ENCODE measurements at regions not wholly inside any gene's neighbourhood (a gene's known extent, or its start where the extent isn't known, plus 50 kb on each side); places are given as distances from the start of the nearest gene placed in this dataset.

- no peak for DNase-seq
- H3K36me3 ChIP-seq (ENCODE audit: control insufficient read depth, insufficient read depth, low read length) = no peaks in the 10 kb centered on the region
- H3K4me1 ChIP-seq (ENCODE audit: control insufficient read depth, insufficient read depth, low read length) = no peaks in the 10 kb centered on the region
- no peak overlapping the region for H3K27ac ChIP-seq (ENCODE audit: low read length)
- 100% methylated on average over 1 of the region's 11 CpGs for WGBS (ENCODE audit: insufficient coverage, low lambda C conversion rate)
- H3K27me3 ChIP-seq (ENCODE audit: control insufficient read depth, insufficient read depth, low read length) = no peaks in the 10 kb centered on the region
- H3K4me3 ChIP-seq (ENCODE audit: low read length) = no peak overlapping the region
- H3K9me3 ChIP-seq (ENCODE audit: control insufficient read depth, low read depth, low read length) = no peaks in the 10 kb centered on the region
Observed at GRCh38 chr2:236632295-236633218, 62.9 kb downstream of the ACKR3 start.

- Histone ChIP-seq H3K9me3 (ENCODE audit: control insufficient read depth, low read depth, low read length) (no peaks in the 10 kb centered on the region), H3K27ac (ENCODE audit: low read length) (no peak overlapping the region), H3K4me1 (ENCODE audit: control insufficient read depth, insufficient read depth, low read length) (no peaks in the 10 kb centered on the region), H3K4me3 (ENCODE audit: low read length) (no peak overlapping the region), H3K36me3 (ENCODE audit: control insufficient read depth, insufficient read depth, low read length) (no peaks in the 10 kb centered on the region), H3K27me3 (ENCODE audit: control insufficient read depth, insufficient read depth, low read length) (no peaks in the 10 kb centered on the region)
- no peak for DNase-seq
- no CpG with 5 or more reads among the region's 5 CpGs for WGBS (ENCODE audit: insufficient coverage, low lambda C conversion rate)
Observed at GRCh38 chr2:236633219-236633570, 63.6 kb downstream of the ACKR3 start.

- Histone ChIP-seq H3K36me3 (ENCODE audit: control insufficient read depth, insufficient read depth, low read length) (no peaks in the 10 kb centered on the region), H3K4me1 (ENCODE audit: control insufficient read depth, insufficient read depth, low read length) (no peaks in the 10 kb centered on the region), H3K9me3 (ENCODE audit: control insufficient read depth, low read depth, low read length) (no peaks in the 10 kb centered on the region), H3K27me3 (ENCODE audit: control insufficient read depth, insufficient read depth, low read length) (no peaks in the 10 kb centered on the region), H3K4me3 (ENCODE audit: low read length) (no peak overlapping the region), H3K27ac (ENCODE audit: low read length) (no peak overlapping the region)
- DNase-seq = no peak
- 100% methylated on average over 1 of the region's 26 CpGs for WGBS (ENCODE audit: insufficient coverage, low lambda C conversion rate)
Observed at GRCh38 chr2:236633775-236634560, 64.3 kb downstream of the ACKR3 start.

GRCh38 chr2:236636261-236636660 lies 66.6 kb downstream of the ACKR3 start:
- Histone ChIP-seq H3K27me3 (ENCODE audit: control insufficient read depth, insufficient read depth, low read length) (no peaks in the 10 kb centered on the region), H3K4me1 (ENCODE audit: control insufficient read depth, insufficient read depth, low read length) (no peaks in the 10 kb centered on the region), H3K27ac (ENCODE audit: low read length) (no peak overlapping the region), H3K36me3 (ENCODE audit: control insufficient read depth, insufficient read depth, low read length) (no peaks in the 10 kb centered on the region), H3K9me3 (ENCODE audit: control insufficient read depth, low read depth, low read length) (peaks cover 10% of the 10 kb centered on the region), H3K4me3 (ENCODE audit: low read length) (no peak overlapping the region)
- 94% methylated on average over 2 of the region's 7 CpGs for WGBS (ENCODE audit: insufficient coverage, low lambda C conversion rate)
- no peak for DNase-seq

GRCh38 chr2:236636714-236637470 lies 67.3 kb downstream of the ACKR3 start:
- no peak for DNase-seq
- 93% methylated on average over 3 of the region's 18 CpGs for WGBS (ENCODE audit: insufficient coverage, low lambda C conversion rate)
- Histone ChIP-seq H3K27ac (ENCODE audit: low read length) (no peak overlapping the region), H3K36me3 (ENCODE audit: control insufficient read depth, insufficient read depth, low read length) (no peaks in the 10 kb centered on the region), H3K4me1 (ENCODE audit: control insufficient read depth, insufficient read depth, low read length) (no peaks in the 10 kb centered on the region), H3K9me3 (ENCODE audit: control insufficient read depth, low read depth, low read length) (peaks cover 10% of the 10 kb centered on the region), H3K4me3 (ENCODE audit: low read length) (no peak overlapping the region), H3K27me3 (ENCODE audit: control insufficient read depth, insufficient read depth, low read length) (no peaks in the 10 kb centered on the region)

- Histone ChIP-seq H3K27me3 (ENCODE audit: control insufficient read depth, insufficient read depth, low read length) (no peaks in the 10 kb centered on the region), H3K27ac (ENCODE audit: low read length) (no peak overlapping the region), H3K4me1 (ENCODE audit: control insufficient read depth, insufficient read depth, low read length) (peaks cover 7% of the 10 kb centered on the region), H3K9me3 (ENCODE audit: control insufficient read depth, low read depth, low read length) (peaks cover 10% of the 10 kb centered on the region), H3K36me3 (ENCODE audit: control insufficient read depth, insufficient read depth, low read length) (no peaks in the 10 kb centered on the region), H3K4me3 (ENCODE audit: low read length) (no peak overlapping the region)
- no peak for DNase-seq
- WGBS (ENCODE audit: insufficient coverage, low lambda C conversion rate) = 84% methylated on average over 4 of the region's 6 CpGs
Observed at GRCh38 chr2:236637686-236638569, 68.3 kb downstream of the ACKR3 start.

- peaks cover 10% of the 10 kb centered on the region for H3K4me1 ChIP-seq (ENCODE audit: control insufficient read depth, insufficient read depth, low read length)
- no peaks in the 10 kb centered on the region for H3K36me3 ChIP-seq (ENCODE audit: control insufficient read depth, insufficient read depth, low read length)
- no peak overlapping the region for H3K4me3 ChIP-seq (ENCODE audit: low read length)
- no peak for DNase-seq
- H3K27me3 ChIP-seq (ENCODE audit: control insufficient read depth, insufficient read depth, low read length) = no peaks in the 10 kb centered on the region
- WGBS (ENCODE audit: insufficient coverage, low lambda C conversion rate) = no CpG with 5 or more reads among the region's 7 CpGs
- no peak overlapping the region for H3K27ac ChIP-seq (ENCODE audit: low read length)
- H3K9me3 ChIP-seq (ENCODE audit: control insufficient read depth, low read depth, low read length) = peaks cover 10% of the 10 kb centered on the region
Observed at GRCh38 chr2:236638707-236639106, 69.1 kb downstream of the ACKR3 start.

GRCh38 chr2:236639461-236640235 lies 70.0 kb downstream of the ACKR3 start:
- no peak for DNase-seq
- Histone ChIP-seq H3K36me3 (ENCODE audit: control insufficient read depth, insufficient read depth, low read length) (no peaks in the 10 kb centered on the region), H3K9me3 (ENCODE audit: control insufficient read depth, low read depth, low read length) (peaks cover 10% of the 10 kb centered on the region), H3K27me3 (ENCODE audit: control insufficient read depth, insufficient read depth, low read length) (no peaks in the 10 kb centered on the region), H3K4me3 (ENCODE audit: low read length) (no peak overlapping the region), H3K4me1 (ENCODE audit: control insufficient read depth, insufficient read depth, low read length) (peaks cover 10% of the 10 kb centered on the region), H3K27ac (ENCODE audit: low read length) (no peak overlapping the region)
- WGBS (ENCODE audit: insufficient coverage, low lambda C conversion rate) = 100% methylated on average over 1 of the region's 7 CpGs

GRCh38 chr2:236641051-236641726 lies 71.6 kb downstream of the ACKR3 start:
- no peak for DNase-seq
- H3K9me3 ChIP-seq (ENCODE audit: control insufficient read depth, low read depth, low read length) = peaks cover 10% of the 10 kb centered on the region
- no peak overlapping the region for H3K27ac ChIP-seq (ENCODE audit: low read length)
- H3K4me1 ChIP-seq (ENCODE audit: control insufficient read depth, insufficient read depth, low read length) = peaks cover 10% of the 10 kb centered on the region
- no peaks in the 10 kb centered on the region for H3K36me3 ChIP-seq (ENCODE audit: control insufficient read depth, insufficient read depth, low read length)
- 100% methylated on average over 3 of the region's 16 CpGs for WGBS (ENCODE audit: insufficient coverage, low lambda C conversion rate)
- H3K4me3 ChIP-seq (ENCODE audit: low read length) = no peak overlapping the region
- H3K27me3 ChIP-seq (ENCODE audit: control insufficient read depth, insufficient read depth, low read length) = no peaks in the 10 kb centered on the region
